ENCODE measurements at regions not wholly inside any gene's neighbourhood (a gene's known extent, or its start where the extent isn't known, plus 50 kb on each side); places are given as distances from the start of the nearest gene placed in this dataset.

GRCh38 chr4:53767482-53767881 is 176.2 kb upstream of the LNX1 start:
- in situ Hi-C loops (cut with HindIII; ENCODE audit: low pct_unique_long_range_greater_than_20kb, low sequenced_read_pairs) = no loop called here
- TF ChIP-seq JUND (IDR thresholded peaks at IDR 0.05; ENCODE audit: low read depth) = no peak
- no peak for DNase-seq (ENCODE audit: low read depth in 1 of 2, low spot score in 1 of 2)

- DNase-seq (ENCODE audit: low read depth in 1 of 2, low spot score in 1 of 2) = no peak
- in situ Hi-C loops (cut with HindIII; ENCODE audit: low pct_unique_long_range_greater_than_20kb, low sequenced_read_pairs) = no loop called here
- no peak for TF ChIP-seq JUND (IDR thresholded peaks at IDR 0.05; ENCODE audit: low read depth)
These were observed 173.6 kb upstream of the LNX1 start for GRCh38 chr4:53764761-53765490.

- no peak for DNase-seq (ENCODE audit: low read depth in 1 of 2, low spot score in 1 of 2)
- no peak for TF ChIP-seq JUND (IDR thresholded peaks at IDR 0.05; ENCODE audit: low read depth)
- in situ Hi-C loops (cut with HindIII; ENCODE audit: low pct_unique_long_range_greater_than_20kb, low sequenced_read_pairs) = no loop called here
These were observed 172.7 kb upstream of the LNX1 start for GRCh38 chr4:53763813-53764597.

GRCh38 chr4:53755656-53756055 is 164.4 kb upstream of the LNX1 start:
- DNase-seq (ENCODE audit: low read depth in 1 of 2, low spot score in 1 of 2) = no peak
- TF ChIP-seq JUND (IDR thresholded peaks at IDR 0.05; ENCODE audit: low read depth) = no peak
- in situ Hi-C loops (cut with HindIII; ENCODE audit: low pct_unique_long_range_greater_than_20kb, low sequenced_read_pairs) = no loop called here

GRCh38 chr4:53752124-53752523 is 160.8 kb upstream of the LNX1 start:
- DNase-seq (ENCODE audit: low read depth in 1 of 2, low spot score in 1 of 2) = no peak
- TF ChIP-seq JUND (IDR thresholded peaks at IDR 0.05; ENCODE audit: low read depth) = no peak
- in situ Hi-C loops (cut with HindIII; ENCODE audit: low pct_unique_long_range_greater_than_20kb, low sequenced_read_pairs) = no loop called here

- in situ Hi-C loops (cut with HindIII; ENCODE audit: low pct_unique_long_range_greater_than_20kb, low sequenced_read_pairs) = no loop called here
- TF ChIP-seq JUND (IDR thresholded peaks at IDR 0.05; ENCODE audit: low read depth) = no peak
- DNase-seq (ENCODE audit: low read depth in 1 of 2, low spot score in 1 of 2) = no peak
These were observed 157.1 kb upstream of the LNX1 start for GRCh38 chr4:53748328-53748772.

GRCh38 chr4:53747401-53747800 is 156.1 kb upstream of the LNX1 start:
- no peak for DNase-seq (ENCODE audit: low read depth in 1 of 2, low spot score in 1 of 2)
- TF ChIP-seq JUND (IDR thresholded peaks at IDR 0.05; ENCODE audit: low read depth) = no peak
- in situ Hi-C loops (cut with HindIII; ENCODE audit: low pct_unique_long_range_greater_than_20kb, low sequenced_read_pairs) = no loop called here

GRCh38 chr4:53744446-53745160 is 153.3 kb upstream of the LNX1 start:
- no peak for TF ChIP-seq JUND (IDR thresholded peaks at IDR 0.05; ENCODE audit: low read depth)
- no peak for DNase-seq (ENCODE audit: low read depth in 1 of 2, low spot score in 1 of 2)
- in situ Hi-C loops (cut with HindIII; ENCODE audit: low pct_unique_long_range_greater_than_20kb, low sequenced_read_pairs) = no loop called here

GRCh38 chr4:53734584-53735353 is 143.5 kb upstream of the LNX1 start:
- DNase-seq (ENCODE audit: low read depth in 1 of 2, low spot score in 1 of 2) = no peak
- TF ChIP-seq JUND (IDR thresholded peaks at IDR 0.05; ENCODE audit: low read depth) = no peak
- in situ Hi-C loops (cut with HindIII; ENCODE audit: low pct_unique_long_range_greater_than_20kb, low sequenced_read_pairs) = no loop called here

- in situ Hi-C loops (cut with HindIII; ENCODE audit: low pct_unique_long_range_greater_than_20kb, low sequenced_read_pairs) = no loop called here
- no peak for TF ChIP-seq JUND (IDR thresholded peaks at IDR 0.05; ENCODE audit: low read depth)
- no peak for DNase-seq (ENCODE audit: low read depth in 1 of 2, low spot score in 1 of 2)
These were observed 142.9 kb upstream of the LNX1 start for GRCh38 chr4:53734182-53734581.

- TF ChIP-seq JUND (IDR thresholded peaks at IDR 0.05; ENCODE audit: low read depth) = no peak
- no peak for DNase-seq (ENCODE audit: low read depth in 1 of 2, low spot score in 1 of 2)
- in situ Hi-C loops (cut with HindIII; ENCODE audit: low pct_unique_long_range_greater_than_20kb, low sequenced_read_pairs) = no loop called here
These were observed 141.4 kb upstream of the LNX1 start for GRCh38 chr4:53732661-53733060.
